Kidney epithelial cell (primary cell): ENCODE measurements at regions not wholly inside any gene's neighbourhood (a gene's known extent, or its start where the extent isn't known, plus 50 kb on each side); places are given as distances from the start of the nearest gene placed in this dataset.
"Not testable (repeated sequence)": the region's sequence is repeated elsewhere in the genome, so short reads cannot be mapped to it uniquely, and the experiment has no call there.

Experiments used
- DNase-seq: peaks from one replicate; pipeline ENCODE4 v3.0.0-alpha.2; 2010; ENCODE audit warnings: low read depth
- H3K27me3 ChIP-seq: 2 replicates; pipeline ENCODE4 v1.6.0; 2011; ENCODE audit warnings: low read length; ENCODE audit not compliant: control insufficient read depth, insufficient read depth
- H3K36me3 ChIP-seq: 2 replicates; pipeline ENCODE4 v1.5.1; 2011; ENCODE audit warnings: low read length; ENCODE audit not compliant: control insufficient read depth, insufficient read depth
- H3K4me3 ChIP-seq: 2 replicates; pipeline ENCODE4 v1.5.1; 2011; ENCODE audit warnings: low read depth, mild to moderate bottlenecking, control low read depth, low read length
- TF ChIP-seq, protein P1 (sequence below): IDR thresholded peaks from 2 replicates; pipeline ENCODE4 v1.5.1; 2011; ENCODE audit warnings: mild to moderate bottlenecking, moderate library complexity, low read length, control low read depth, inconsistent platforms; ENCODE audit not compliant: insufficient read depth, poor library complexity, severe bottlenecking

DNA sequence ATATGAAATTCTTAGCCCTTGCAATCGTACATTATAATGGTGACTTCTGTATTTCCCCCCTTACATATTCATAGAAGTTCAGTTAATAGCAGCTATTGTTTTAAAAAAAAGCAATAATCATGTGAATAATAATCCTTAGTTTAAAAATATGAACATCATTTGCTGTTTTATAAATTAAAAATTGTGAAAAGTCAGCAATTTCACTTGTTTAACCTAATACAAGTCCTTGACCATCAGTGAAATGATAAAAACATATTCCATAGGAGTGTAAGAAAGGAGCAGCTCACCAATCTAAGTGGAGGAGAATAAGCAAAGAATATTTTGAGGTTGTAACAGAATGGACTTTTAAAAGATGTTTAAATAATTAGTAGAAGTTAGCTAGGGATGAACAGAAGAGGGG, 650.2 kb downstream of the SUCLG1 start:
- no peak for DNase-seq
- H3K4me3 ChIP-seq = no peak overlapping the region

DNA sequence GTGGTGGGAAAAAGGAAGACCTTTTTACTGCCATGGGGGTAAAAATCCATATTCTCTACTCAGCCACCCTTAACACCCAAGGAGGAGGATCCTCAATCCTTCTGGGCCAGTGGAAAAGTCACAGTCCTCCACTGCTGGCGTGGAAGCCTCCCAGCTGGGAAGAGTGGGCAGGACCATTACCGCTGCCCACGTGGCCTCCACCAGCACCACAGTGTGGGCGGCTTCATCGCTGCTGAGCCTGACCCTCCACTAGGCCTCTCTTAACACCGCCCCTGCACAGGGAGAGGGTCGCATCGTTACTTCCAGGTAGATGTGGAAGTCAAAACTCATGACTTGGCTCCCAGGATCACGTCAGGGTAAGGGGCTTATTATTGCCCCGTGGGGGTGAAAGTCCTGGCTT, 656.5 kb downstream of the SUCLG1 start:
- H3K27me3 ChIP-seq = no peaks in the 10 kb centered on the region
- TF ChIP-seq, protein P1, sequence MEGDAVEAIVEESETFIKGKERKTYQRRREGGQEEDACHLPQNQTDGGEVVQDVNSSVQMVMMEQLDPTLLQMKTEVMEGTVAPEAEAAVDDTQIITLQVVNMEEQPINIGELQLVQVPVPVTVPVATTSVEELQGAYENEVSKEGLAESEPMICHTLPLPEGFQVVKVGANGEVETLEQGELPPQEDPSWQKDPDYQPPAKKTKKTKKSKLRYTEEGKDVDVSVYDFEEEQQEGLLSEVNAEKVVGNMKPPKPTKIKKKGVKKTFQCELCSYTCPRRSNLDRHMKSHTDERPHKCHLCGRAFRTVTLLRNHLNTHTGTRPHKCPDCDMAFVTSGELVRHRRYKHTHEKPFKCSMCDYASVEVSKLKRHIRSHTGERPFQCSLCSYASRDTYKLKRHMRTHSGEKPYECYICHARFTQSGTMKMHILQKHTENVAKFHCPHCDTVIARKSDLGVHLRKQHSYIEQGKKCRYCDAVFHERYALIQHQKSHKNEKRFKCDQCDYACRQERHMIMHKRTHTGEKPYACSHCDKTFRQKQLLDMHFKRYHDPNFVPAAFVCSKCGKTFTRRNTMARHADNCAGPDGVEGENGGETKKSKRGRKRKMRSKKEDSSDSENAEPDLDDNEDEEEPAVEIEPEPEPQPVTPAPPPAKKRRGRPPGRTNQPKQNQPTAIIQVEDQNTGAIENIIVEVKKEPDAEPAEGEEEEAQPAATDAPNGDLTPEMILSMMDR = no peak
- DNase-seq = no peak
- H3K4me3 ChIP-seq = no peak overlapping the region
- H3K36me3 ChIP-seq = no peaks in the 10 kb centered on the region

More for the DNA sequence above, 650.2 kb downstream of the SUCLG1 start:
- Histone ChIP-seq H3K36me3 (no peaks in the 10 kb centered on the region), H3K27me3 (no peaks in the 10 kb centered on the region)
- TF ChIP-seq, protein P1 = no peak

DNA sequence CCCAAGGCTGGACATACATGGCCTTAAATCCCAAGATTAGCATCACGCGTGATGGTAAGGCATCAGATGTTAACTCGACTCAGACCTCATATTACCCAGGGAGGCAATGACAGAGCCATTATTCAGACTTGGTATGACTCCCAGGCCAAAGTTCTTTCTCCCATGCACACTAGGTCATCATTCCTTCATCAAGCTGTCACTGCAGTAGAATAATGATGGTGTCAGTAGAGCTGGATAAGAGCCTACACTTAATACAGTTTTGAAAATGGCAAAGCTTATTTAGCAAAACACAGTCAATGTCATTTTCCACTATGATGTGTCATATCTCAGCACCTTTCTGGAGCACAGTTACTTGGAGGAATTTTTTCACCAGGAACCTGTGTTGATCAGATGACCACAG, 663.3 kb downstream of the SUCLG1 start:
- Histone ChIP-seq H3K27me3 (no peaks in the 10 kb centered on the region), H3K4me3 (no peak overlapping the region), H3K36me3 (no peaks in the 10 kb centered on the region)
- no peak for DNase-seq
- TF ChIP-seq, protein P1 = no peak

DNA sequence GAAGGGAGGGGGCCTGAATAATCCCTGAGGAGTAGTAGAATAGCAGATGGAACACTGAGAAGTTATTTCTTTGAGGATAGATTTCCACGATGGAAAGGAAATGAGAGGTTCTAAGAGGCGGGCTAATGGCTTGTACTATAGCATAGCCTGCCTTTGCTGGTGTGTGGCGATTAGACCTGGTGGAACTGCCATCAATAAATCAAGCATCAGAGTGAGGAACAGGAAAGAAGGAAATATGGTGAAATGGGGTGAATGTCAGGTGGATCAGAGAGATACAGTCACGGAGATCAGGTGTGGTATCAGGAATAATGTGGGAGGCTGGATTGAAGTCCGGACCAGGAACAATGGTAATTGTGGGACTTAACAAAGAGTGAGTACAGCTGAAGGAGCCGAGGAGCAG, 668.6 kb downstream of the SUCLG1 start:
- DNase-seq, H3K4me3 ChIP-seq, H3K27me3 ChIP-seq, H3K36me3 ChIP-seq: not testable (repeated sequence)

DNA sequence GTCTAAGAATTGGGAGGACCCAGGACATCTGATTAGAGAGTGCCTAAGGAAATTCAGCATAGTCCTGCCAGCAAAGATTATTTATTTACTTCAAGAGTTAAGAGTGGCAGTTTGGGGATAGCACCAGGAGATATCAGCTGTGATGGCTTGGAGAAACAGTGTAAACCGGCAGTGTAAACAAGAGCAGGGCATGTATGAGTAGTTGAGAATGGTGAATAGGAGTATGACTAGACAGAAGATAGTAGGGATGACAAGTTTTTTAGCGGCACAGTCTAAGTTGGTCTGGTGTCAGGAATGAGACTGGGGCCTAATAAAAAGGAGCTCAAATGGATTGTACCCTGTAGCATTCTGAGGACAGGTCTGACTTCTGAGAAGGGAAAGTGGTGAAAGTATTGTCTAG, 669.4 kb downstream of the SUCLG1 start:
- DNase-seq, H3K27me3 ChIP-seq, H3K4me3 ChIP-seq, H3K36me3 ChIP-seq: not testable (repeated sequence)

DNA sequence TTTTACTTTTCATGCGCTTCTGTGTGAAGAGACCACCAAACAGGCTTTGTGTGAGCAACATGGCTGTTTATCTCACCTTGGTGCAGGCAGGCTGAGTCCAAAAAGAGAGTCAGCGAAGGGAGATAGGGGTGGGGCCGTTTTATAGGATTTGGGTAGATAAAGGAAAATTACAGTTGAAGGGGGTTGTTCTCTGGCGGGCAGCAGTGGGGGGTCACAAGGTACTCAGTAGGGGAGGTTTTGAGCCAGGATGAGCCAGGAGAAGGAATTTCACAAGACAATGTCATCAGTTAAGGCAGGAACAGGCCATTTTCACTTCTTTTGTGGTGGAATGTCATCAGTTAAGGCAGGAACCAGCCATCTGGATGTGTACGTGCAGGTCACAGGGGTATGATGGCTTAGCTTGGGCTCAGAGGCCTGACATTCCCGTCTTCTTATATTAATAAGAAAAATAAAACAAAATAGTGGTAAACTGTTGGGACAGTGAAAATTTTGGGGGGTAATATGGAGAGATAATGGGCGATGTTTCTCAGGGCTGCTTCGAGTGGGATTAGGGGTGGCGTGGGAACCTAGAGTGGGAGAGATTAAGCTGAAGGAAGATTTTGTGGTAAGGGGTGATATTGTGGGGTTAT, 670.0 kb downstream of the SUCLG1 start:
- not testable (repeated sequence) for H3K4me3 ChIP-seq, H3K36me3 ChIP-seq, H3K27me3 ChIP-seq, DNase-seq

DNA sequence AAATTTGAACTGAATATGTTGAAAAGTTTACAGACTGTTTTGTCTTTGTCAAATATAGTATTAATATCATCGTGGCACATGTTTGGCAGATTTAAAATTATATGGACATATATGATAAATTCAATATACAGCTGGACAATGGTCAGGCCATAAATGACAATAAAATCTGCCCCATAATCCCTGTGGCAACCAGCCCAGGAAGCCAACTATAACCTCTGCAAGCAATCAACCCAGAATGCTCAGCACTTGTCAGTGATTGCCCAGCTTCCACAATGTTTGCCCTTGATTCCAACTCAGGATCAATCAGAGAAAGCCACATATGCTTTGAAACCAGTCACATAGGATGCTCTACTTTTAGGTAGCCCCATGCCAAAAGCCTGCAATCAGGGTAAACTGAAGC, 671.9 kb downstream of the SUCLG1 start:
- DNase-seq = no peak
- Histone ChIP-seq H3K4me3 (no peak overlapping the region), H3K27me3 (no peaks in the 10 kb centered on the region), H3K36me3 (no peaks in the 10 kb centered on the region)
- TF ChIP-seq, protein P1 = no peak
